Endothelial cell of umbilical vein (primary cell): ENCODE measurements at regions not wholly inside any gene's neighbourhood (a gene's known extent, or its start where the extent isn't known, plus 50 kb on each side); places are given as distances from the start of the nearest gene placed in this dataset.

Experiments
- BruUV-seq: library from RNA; stranded (reverse); fragments of 400-500 nt; replicated peaks from 2 replicates; lab custom pipeline; 2021; lab: Mats Ljungman, UMichigan
- CTCF ChIA-PET: fragments of 300-600, 350-600 bp; sonication (Branson Sonifier 250); formaldehyde crosslinking; loops from one replicate; lab custom pipeline; 2021; ENCODE audit warnings: antibody characterized with exemption, inconsistent platforms; lab: Charles Lee
- POLR2A ChIA-PET: fragments of 300-600, 350-600 bp; sonication (Branson Sonifier 250); formaldehyde crosslinking; loops from one replicate; lab custom pipeline; 2021; ENCODE audit warnings: antibody characterized with exemption, inconsistent platforms; lab: Charles Lee
- DNase-seq: peaks from one replicate; pipeline ENCODE4 v3.0.0-alpha.2; 2011; ENCODE audit warnings: low read depth, low spot score
- FAIRE-seq: peaks from 2 replicates; lab custom pipeline; 2011; peaks lifted over from hg19 to GRCh38; lab: Jason Lieb, UNC
- H2AFZ ChIP-seq: 2 replicates; pipeline ENCODE4 v1.6.0; 2012; ENCODE audit warnings: low read depth, low read length, control low read depth, inconsistent platforms
- H3K27ac ChIP-seq: 2 replicates; pipeline ENCODE4 v1.5.1; 2011; ENCODE audit warnings: low read depth, mild to moderate bottlenecking, control low read depth, low read length, moderate library complexity; ENCODE audit not compliant: insufficient read depth
- H3K27me3 ChIP-seq, 2 experiments: 2 replicates each; pipeline versions ENCODE4 v1.6.0 to v1.6.1; 2011; ENCODE audit warnings: low read length in 2 of 2, mixed read lengths in 1 of 2; ENCODE audit not compliant: control insufficient read depth in 2 of 2, insufficient read depth in 2 of 2
- H3K36me3 ChIP-seq, 2 experiments: 2 replicates in 1 of 2; 3 replicates in 1 of 2; pipeline ENCODE4 v1.5.1; 2011; ENCODE audit warnings: low read length in 2 of 2, mild to moderate bottlenecking in 1 of 2, moderate library complexity in 1 of 2; ENCODE audit not compliant: control insufficient read depth in 2 of 2, insufficient read depth in 2 of 2; ENCODE audit errors: extremely low read depth in 1 of 2
- H3K4me1 ChIP-seq: 3 replicates; pipeline ENCODE4 v1.5.1; 2011; ENCODE audit warnings: mild to moderate bottlenecking, low read length; ENCODE audit not compliant: control insufficient read depth, insufficient read depth; ENCODE audit errors: extremely low read depth
- H3K4me2 ChIP-seq: 2 replicates; pipeline ENCODE4 v1.6.1; 2011; ENCODE audit warnings: low read length, control low read depth, mixed read lengths; ENCODE audit not compliant: insufficient read depth
- H3K4me3 ChIP-seq, 3 experiments: fragments of 200-600 bp in 1 of 3; sonication (generic), shearing (Covaris generic) in 1 of 3; replicated peaks in 1 of 3; 2 replicates each; pipeline ENCODE4 v1.5.1; 2011 to 2016; ENCODE audit warnings: control low read depth in 3 of 3, low read length in 3 of 3, mild to moderate bottlenecking in 2 of 3, inconsistent platforms in 1 of 3, low read depth in 1 of 3, moderate library complexity in 1 of 3; ENCODE audit not compliant: insufficient read depth in 1 of 3
- H3K79me2 ChIP-seq: 2 replicates; pipeline ENCODE4 v1.6.0; 2012; ENCODE audit warnings: low read length, inconsistent platforms; ENCODE audit not compliant: control insufficient read depth, insufficient read depth
- H3K9ac ChIP-seq: replicated peaks from 2 replicates; pipeline ENCODE3; 2011; ENCODE audit warnings: low read length, control low read depth; ENCODE audit not compliant: insufficient read depth; ENCODE audit errors: extremely low read depth
- H3K9me1 ChIP-seq: replicated peaks from 3 replicates; pipeline ENCODE4 v1.6.0; 2011; ENCODE audit warnings: mild to moderate bottlenecking, low read length; ENCODE audit not compliant: control insufficient read depth, insufficient read depth; ENCODE audit errors: extremely low read depth
- H3K9me3 ChIP-seq: replicated peaks from 2 replicates; pipeline ENCODE4 v1.5.1; 2012; ENCODE audit warnings: low read length, inconsistent platforms; ENCODE audit not compliant: control insufficient read depth, insufficient read depth
- H4K20me1 ChIP-seq: replicated peaks from 2 replicates; pipeline ENCODE3; 2011; ENCODE audit warnings: mild to moderate bottlenecking, low read length; ENCODE audit not compliant: control insufficient read depth, insufficient read depth; ENCODE audit errors: extremely low read depth
- CTCF ChIP-seq, 2 donors: IDR thresholded peaks; 1 replicate in 1 of 2; 2 replicates in 1 of 2; pipeline ENCODE4 v1.5.1; 2011; ENCODE audit warnings: low read length in 2 of 2, mild to moderate bottlenecking in 2 of 2, moderate library complexity in 2 of 2, control low read depth in 1 of 2, inconsistent platforms in 1 of 2, low read depth in 1 of 2; ENCODE audit not compliant: insufficient read depth in 1 of 2; ENCODE audit errors: extremely low read depth in 1 of 2
- EZH2 ChIP-seq: IDR thresholded peaks from 2 replicates; pipeline ENCODE4 v1.6.1; 2012; ENCODE audit warnings: borderline replicate concordance, low read depth, mild to moderate bottlenecking, moderate library complexity, low read length, inconsistent platforms; ENCODE audit not compliant: severe bottlenecking
- FOS ChIP-seq: IDR thresholded peaks from 2 replicates; pipeline ENCODE4 v1.6.1; 2011; ENCODE audit warnings: mild to moderate bottlenecking, low read length, moderate library complexity, borderline replicate concordance; ENCODE audit not compliant: insufficient read depth
- GATA2 ChIP-seq: IDR thresholded peaks from 2 replicates; pipeline ENCODE4 v1.7.0; 2011; ENCODE audit warnings: low read depth, mild to moderate bottlenecking, moderate library complexity, mixed read lengths, low read length; ENCODE audit not compliant: insufficient read length, insufficient read depth
- JUN ChIP-seq: IDR thresholded peaks from 2 replicates; pipeline ENCODE4 v1.6.1; 2011; ENCODE audit warnings: borderline replicate concordance, low read depth; ENCODE audit not compliant: insufficient read length, insufficient read depth
- MYC ChIP-seq: IDR thresholded peaks from one replicate; pipeline ENCODE4 v1.6.1; 2011; ENCODE audit warnings: mild to moderate bottlenecking, low read depth, low read length
- POLR2A ChIP-seq: IDR thresholded peaks from 2 replicates; pipeline ENCODE4 v1.6.1; 2012; ENCODE audit warnings: low read depth, mild to moderate bottlenecking, control low read depth, low read length
- POLR2AphosphoS5 ChIP-seq: IDR thresholded peaks from 2 replicates; pipeline ENCODE4 v1.6.1; 2012; ENCODE audit warnings: low read depth, mild to moderate bottlenecking, control low read depth, low read length, moderate library complexity; ENCODE audit not compliant: insufficient read depth
- dilution Hi-C: fragments of 300-500 bp; cut with MboI; formaldehyde crosslinking; loops from one replicate; pipeline ENCODE4 v1.15.0; 2019; ENCODE audit warnings: low sequenced_read_pairs; ENCODE audit not compliant: extremely low pct_ligation_motif_present
- intact Hi-C: fragments of 100-400 bp; cut with micrococcal nuclease; formaldehyde crosslinking; loops from one replicate; pipeline ENCODE4 v1.10.0; 2022
- TF ChIP-seq, protein P1 (sequence below): IDR thresholded peaks from 2 replicates; pipeline ENCODE4 v1.6.1; 2011; ENCODE audit not compliant: insufficient read depth, insufficient read length

GRCh38 chr13:85685436-85685835 is 113.8 kb downstream of the SLITRK6 start:
- Histone ChIP-seq H3K9ac (no peak overlapping the region), H3K4me1 (no peaks in the 10 kb centered on the region), H3K27me3 (no peaks in the 10 kb centered on the region), H2AFZ (no peak overlapping the region), H3K79me2 (no peaks in the 10 kb centered on the region), H3K36me3 (no peaks in the 10 kb centered on the region), H3K9me3 (no peaks in the 10 kb centered on the region), H3K4me3 (no peak overlapping the region), H3K9me1 (no peaks in the 10 kb centered on the region), H3K4me2 (no peak overlapping the region), H3K27ac (no peak overlapping the region), H4K20me1 (no peaks in the 10 kb centered on the region)
- dilution Hi-C loops (no loop called here), intact Hi-C loops (no loop called here)
- no peak for DNase-seq
- no peak for TF ChIP-seq GATA2
- no peak for TF ChIP-seq CTCF (IDR thresholded peaks at IDR 0.05; ENCODE audit: extremely low read depth in 1 of 2, insufficient read depth in 1 of 2, low read depth in 1 of 2, low read length in 2 of 2)
- TF ChIP-seq MYC, result no peak
- no peak for TF ChIP-seq JUN
- TF ChIP-seq POLR2AphosphoS5, result no peak
- TF ChIP-seq POLR2A, result no peak
- no peak for TF ChIP-seq FOS
- no peak for TF ChIP-seq EZH2
- TF ChIP-seq, protein P1, sequence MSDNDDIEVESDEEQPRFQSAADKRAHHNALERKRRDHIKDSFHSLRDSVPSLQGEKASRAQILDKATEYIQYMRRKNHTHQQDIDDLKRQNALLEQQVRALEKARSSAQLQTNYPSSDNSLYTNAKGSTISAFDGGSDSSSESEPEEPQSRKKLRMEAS, result no peak
- ChIA-PET POLR2A (no interaction called here), CTCF (no interaction called here)
- no peak for FAIRE-seq
- no TSS peak for BruUV-seq
